Esophagus squamous epithelium (tissue), 4 donors: ENCODE measurements at regions not wholly inside any gene's neighbourhood (a gene's known extent, or its start where the extent isn't known, plus 50 kb on each side); places are given as distances from the start of the nearest gene placed in this dataset.
A peak's percentile ranks its signal among the peaks of the same experiment; 100 is the strongest.

Source experiments
- CTCF ChIP-seq, 6 experiments: fragments of 450-650 bp in 4 of 6; fragments of 200-600 bp in 2 of 6; sonication (generic) in 2 of 6; IDR thresholded peaks; one replicate each; pipeline ENCODE4 v1.5.1; 2016 to 2019; ENCODE audit warnings: antibody characterized with exemption in 6 of 6, mild to moderate bottlenecking in 4 of 6, moderate library complexity in 4 of 6
- POLR2A ChIP-seq, 4 donors: fragments of 450-650 bp; IDR thresholded peaks; one replicate each; pipeline ENCODE4 v1.6.1; 2017; ENCODE audit warnings: antibody characterized with exemption in 4 of 4, mild to moderate bottlenecking in 4 of 4, moderate library complexity in 3 of 4

DNA sequence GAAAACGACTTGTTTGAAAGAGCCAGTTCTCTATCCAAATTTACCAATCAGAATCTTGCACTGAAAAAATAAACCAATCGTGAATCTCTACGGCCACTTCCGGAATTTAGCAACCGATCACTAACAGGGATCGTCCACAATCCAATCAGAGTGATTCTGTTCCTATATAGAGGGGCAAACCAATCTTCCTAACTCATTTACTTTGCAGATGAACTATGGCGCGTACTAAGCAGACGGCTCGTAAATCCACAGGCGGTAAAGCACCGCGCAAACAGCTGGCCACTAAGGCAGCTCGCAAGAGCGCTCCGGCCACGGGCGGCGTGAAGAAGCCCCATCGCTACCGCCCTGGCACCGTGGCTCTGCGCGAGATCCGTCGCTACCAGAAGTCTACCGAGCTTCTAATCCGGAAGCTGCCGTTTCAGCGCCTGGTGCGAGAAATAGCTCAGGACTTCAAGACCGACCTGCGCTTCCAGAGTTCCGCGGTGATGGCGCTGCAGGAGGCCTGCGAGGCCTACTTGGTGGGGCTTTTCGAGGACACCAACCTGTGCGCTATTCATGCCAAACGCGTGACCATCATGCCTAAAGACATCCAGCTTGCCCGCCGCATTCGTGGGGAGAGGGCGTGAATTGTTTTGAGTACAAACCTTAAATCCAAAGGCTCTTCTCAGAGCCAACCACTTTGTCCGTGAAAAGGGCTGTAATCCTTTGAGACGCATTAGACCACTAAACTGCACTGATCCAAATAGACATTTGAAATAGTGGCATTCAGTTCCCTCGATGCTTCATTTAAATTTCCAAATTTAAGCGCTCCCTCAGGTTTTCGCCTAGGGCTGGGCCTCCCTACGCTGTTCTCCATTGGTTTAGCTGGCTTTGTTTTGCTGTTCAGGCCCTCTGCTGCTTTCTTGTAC is 138.0 kb downstream of the HFE start:
- TF ChIP-seq CTCF (IDR thresholded peaks at IDR 0.05) (peak in 1 of 6 experiments; percentile 29), POLR2A (IDR thresholded peaks at IDR 0.05) (peak in 3 of 4 donors; percentile 32 to 70 (median 51))
